ENCODE measurements at regions not wholly inside any gene's neighbourhood (a gene's known extent, or its start where the extent isn't known, plus 50 kb on each side); places are given as distances from the start of the nearest gene placed in this dataset.

- POLR2A ChIA-PET: no interaction called here
- H3K9me3 Mint-ChIP-seq: peaks cover 28% of the 10 kb centered on the region
- no peak for DNase-seq (ENCODE audit: low spot score)
- ATAC-seq: no peak
- CTCF ChIA-PET: no interaction called here
- H3K36me3 Mint-ChIP-seq: peaks cover 7% of the 10 kb centered on the region; the same call in 1 of the 2 replicates
- no peaks in the 10 kb centered on the region for H3K27me3 Mint-ChIP-seq (ENCODE audit: low read depth)
- H3K4me3 Mint-ChIP-seq: no peak overlapping the region
- H3K4me1 Mint-ChIP-seq: no peaks in the 10 kb centered on the region
- TF ChIP-seq E2F1 (CRISPR knock-in tag; IDR thresholded peaks at IDR 0.05) (no peak), ZNF138 (CRISPR knock-in tag; conservative IDR thresholded peaks at IDR 0.05) (no peak), FOXJ3 (CRISPR knock-in tag; IDR thresholded peaks at IDR 0.05; ENCODE audit: borderline replicate concordance) (no peak), KAT7 (CRISPR knock-in tag; IDR thresholded peaks at IDR 0.05; ENCODE audit: borderline replicate concordance) (no peak), PREB (CRISPR knock-in tag; IDR thresholded peaks at IDR 0.05; ENCODE audit: borderline replicate concordance) (no peak), TEAD4 (CRISPR knock-in tag; IDR thresholded peaks at IDR 0.05) (no peak), NFE2L1 (CRISPR knock-in tag; IDR thresholded peaks at IDR 0.05) (no peak), ZNF317 (CRISPR knock-in tag; IDR thresholded peaks at IDR 0.05; ENCODE audit: borderline replicate concordance, low read depth) (no peak), ZNF232 (CRISPR knock-in tag; IDR thresholded peaks at IDR 0.05) (no peak), EMX1 (CRISPR knock-in tag; IDR thresholded peaks at IDR 0.05) (no peak), JUN (CRISPR knock-in tag; IDR thresholded peaks at IDR 0.05) (no peak), NR2C2 (CRISPR knock-in tag; IDR thresholded peaks at IDR 0.05) (no peak), MLX (CRISPR knock-in tag; IDR thresholded peaks at IDR 0.05) (no peak), ZNF512 (CRISPR knock-in tag; IDR thresholded peaks at IDR 0.05; ENCODE audit: borderline replicate concordance) (no peak), CREM (CRISPR knock-in tag; IDR thresholded peaks at IDR 0.05) (no peak), CTCF (IDR thresholded peaks at IDR 0.05) (no peak), NR3C1 (CRISPR knock-in tag; conservative IDR thresholded peaks at IDR 0.05; ENCODE audit: low read depth) (no peak), E2F4 (CRISPR knock-in tag; IDR thresholded peaks at IDR 0.05; ENCODE audit: borderline replicate concordance, low read depth) (no peak), PRDM15 (CRISPR knock-in tag; IDR thresholded peaks at IDR 0.05) (no peak)
- H3K27ac Mint-ChIP-seq: no peak overlapping the region
Observed at GRCh38 chrY:21260325-21260724, 250.8 kb upstream of the RBMY1B start.

All from WTC11 (cell line).